Adrenal gland (tissue), 9 donors: ENCODE measurements at regions not wholly inside any gene's neighbourhood (a gene's known extent, or its start where the extent isn't known, plus 50 kb on each side); places are given as distances from the start of the nearest gene placed in this dataset.

Source experiments
- DNase-seq, 7 donors: peaks; one replicate each; pipeline ENCODE4 v3.0.0-alpha.2; 2019 to 2020
- H3K27ac ChIP-seq, 5 donors: fragments of 200-600 bp; sonication (generic) in 4 of 5; 1 replicate in 3 of 5; 2 replicates in 2 of 5; pipeline versions ENCODE4 v1.5.1 to v1.8.0; 2016 to 2020; ENCODE audit warnings: mild to moderate bottlenecking in 1 of 5
- H3K27me3 ChIP-seq: fragments of 200-600 bp; 2 replicates; pipeline ENCODE4 v1.8.0; 2021
- H3K36me3 ChIP-seq, 2 donors: fragments of 200-600 bp; replicated peaks in 1 of 2; 1 replicate in 1 of 2; 2 replicates in 1 of 2; pipeline versions ENCODE4 v1.5.1 to v1.8.0; 2018 to 2022
- H3K4me1 ChIP-seq, 2 donors: fragments of 200-600 bp; replicated peaks in 1 of 2; 1 replicate in 1 of 2; 2 replicates in 1 of 2; pipeline versions ENCODE4 v1.5.1 to v1.8.0; 2018 to 2021
- H3K4me3 ChIP-seq, 4 donors: fragments of 200-600 bp; sonication (generic) in 3 of 4; one replicate each; pipeline ENCODE4 v1.5.1; 2016 to 2018
- H3K9me3 ChIP-seq, 3 donors: fragments of 200-600 bp; sonication (generic) in 1 of 3; replicated peaks in 1 of 3; 1 replicate in 2 of 3; 2 replicates in 1 of 3; pipeline versions ENCODE4 v1.5.1 to v1.8.0; 2016 to 2021
- POLR2A ChIP-seq, 2 donors: fragments of 450-650 bp; IDR thresholded peaks; one replicate each; pipeline ENCODE4 v1.6.1; 2017; ENCODE audit warnings: antibody characterized with exemption in 2 of 2, mild to moderate bottlenecking in 2 of 2, moderate library complexity in 1 of 2
- WGBS, 4 donors: extraction: QIAGEN DNeasy Blood & Tissue Kit in 2 of 4; methylation state at CpG; one replicate each; pipeline versions ENCODE4 v1.1.5 to v1.1.7; 2013 to 2017; 5-methylcytosine and 5-hydroxymethylcytosine counted together
- intact Hi-C, 2 donors: fragments of 100-400 bp; cut with DNase I; formaldehyde crosslinking; loops; one replicate each; pipeline versions ENCODE4 v1.14.1 to v1.15.0; 2022 to 2023
- TF ChIP-seq, protein P1 (sequence below), 6 experiments: fragments of 450-650 bp in 4 of 6; fragments of 200-600 bp in 2 of 6; sonication (generic) in 1 of 6; IDR thresholded peaks; 1 replicate in 5 of 6; 2 replicates in 1 of 6; pipeline versions ENCODE4 v1.5.1 to v1.8.0; 2016 to 2021; ENCODE audit warnings: antibody characterized with exemption in 6 of 6, mild to moderate bottlenecking in 2 of 6, moderate library complexity in 1 of 6
- donor health status: healthy with polysubstance abuse.
- donor health status: Bipolar disorder and iron deficiency.
- donor health status: DM: yes; HTN: yes; CAD: no.
- donor health status: DM: no; HTN: no; CAD: no.
- donor health status: DM: no; HTN: no; CAD: no.

DNA sequence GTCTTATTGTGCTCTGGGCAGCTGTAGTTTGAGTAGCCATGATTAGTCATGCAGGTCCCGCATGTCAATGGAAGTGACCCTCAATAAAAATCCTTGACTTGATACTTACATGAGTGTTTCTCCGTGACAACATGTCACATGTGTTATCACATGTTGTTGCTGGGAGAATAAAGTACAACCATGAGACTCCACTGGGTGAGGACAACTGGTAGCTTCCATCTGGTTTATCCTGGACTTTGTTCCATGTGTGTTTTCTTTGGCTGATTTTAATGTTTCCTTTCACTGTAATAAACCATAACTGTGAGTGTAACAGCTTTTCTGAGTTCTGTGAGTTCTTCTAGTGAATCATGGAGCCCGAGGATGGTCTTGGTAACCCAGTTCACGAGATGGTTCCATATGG is 63.1 kb upstream of the NDN start:
- H3K27me3 ChIP-seq, result no peaks in the 10 kb centered on the region
- TF ChIP-seq, protein P1, sequence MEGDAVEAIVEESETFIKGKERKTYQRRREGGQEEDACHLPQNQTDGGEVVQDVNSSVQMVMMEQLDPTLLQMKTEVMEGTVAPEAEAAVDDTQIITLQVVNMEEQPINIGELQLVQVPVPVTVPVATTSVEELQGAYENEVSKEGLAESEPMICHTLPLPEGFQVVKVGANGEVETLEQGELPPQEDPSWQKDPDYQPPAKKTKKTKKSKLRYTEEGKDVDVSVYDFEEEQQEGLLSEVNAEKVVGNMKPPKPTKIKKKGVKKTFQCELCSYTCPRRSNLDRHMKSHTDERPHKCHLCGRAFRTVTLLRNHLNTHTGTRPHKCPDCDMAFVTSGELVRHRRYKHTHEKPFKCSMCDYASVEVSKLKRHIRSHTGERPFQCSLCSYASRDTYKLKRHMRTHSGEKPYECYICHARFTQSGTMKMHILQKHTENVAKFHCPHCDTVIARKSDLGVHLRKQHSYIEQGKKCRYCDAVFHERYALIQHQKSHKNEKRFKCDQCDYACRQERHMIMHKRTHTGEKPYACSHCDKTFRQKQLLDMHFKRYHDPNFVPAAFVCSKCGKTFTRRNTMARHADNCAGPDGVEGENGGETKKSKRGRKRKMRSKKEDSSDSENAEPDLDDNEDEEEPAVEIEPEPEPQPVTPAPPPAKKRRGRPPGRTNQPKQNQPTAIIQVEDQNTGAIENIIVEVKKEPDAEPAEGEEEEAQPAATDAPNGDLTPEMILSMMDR (IDR thresholded peaks at IDR 0.05), result no peak
- no peak for TF ChIP-seq POLR2A (IDR thresholded peaks at IDR 0.05)
- WGBS, 4 donors, result 64 to 70% (median 68%) methylated on average over 4 of the region's 4 CpGs
- H3K4me1 ChIP-seq, result no peaks in the 10 kb centered on the region
- no peaks in the 10 kb centered on the region for H3K9me3 ChIP-seq
- DNase-seq, result no peak
- no peak overlapping the region for H3K4me3 ChIP-seq
- intact Hi-C loops, result no loop called here
- H3K27ac ChIP-seq, result no peak overlapping the region
- no peaks in the 10 kb centered on the region for H3K36me3 ChIP-seq

DNA sequence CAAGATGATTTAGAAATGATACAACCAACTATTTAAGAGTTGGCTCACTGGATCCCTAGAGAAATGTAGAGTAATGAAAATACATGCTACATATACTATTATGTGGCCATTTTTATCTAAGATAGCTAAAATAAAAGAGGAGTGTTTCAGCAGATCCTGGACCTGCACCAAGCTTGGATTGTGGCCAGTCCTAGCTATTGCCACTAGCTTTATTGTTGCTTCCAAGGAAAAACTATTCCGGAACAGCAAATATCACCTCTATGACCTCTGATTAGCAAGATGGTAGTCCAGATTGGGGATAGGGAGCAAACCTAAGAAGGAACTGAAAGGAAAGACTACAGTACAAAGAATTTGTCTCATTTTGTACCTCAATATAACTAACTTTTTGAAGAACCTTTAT is 63.7 kb upstream of the NDN start:
- Histone ChIP-seq H3K36me3 (no peaks in the 10 kb centered on the region), H3K27me3 (no peaks in the 10 kb centered on the region), H3K4me3 (no peak overlapping the region), H3K9me3 (no peaks in the 10 kb centered on the region), H3K27ac (no peak overlapping the region), H3K4me1 (no peaks in the 10 kb centered on the region)
- peak in 1 of 7 donors; percentile 3 for DNase-seq
- WGBS, 4 donors, result 46 to 60% (median 52%) methylated on average over 1 of the region's 1 CpG
- TF ChIP-seq, protein P1 (IDR thresholded peaks at IDR 0.05), result no peak
- no peak for TF ChIP-seq POLR2A (IDR thresholded peaks at IDR 0.05)
- intact Hi-C loops, result no loop called here

DNA sequence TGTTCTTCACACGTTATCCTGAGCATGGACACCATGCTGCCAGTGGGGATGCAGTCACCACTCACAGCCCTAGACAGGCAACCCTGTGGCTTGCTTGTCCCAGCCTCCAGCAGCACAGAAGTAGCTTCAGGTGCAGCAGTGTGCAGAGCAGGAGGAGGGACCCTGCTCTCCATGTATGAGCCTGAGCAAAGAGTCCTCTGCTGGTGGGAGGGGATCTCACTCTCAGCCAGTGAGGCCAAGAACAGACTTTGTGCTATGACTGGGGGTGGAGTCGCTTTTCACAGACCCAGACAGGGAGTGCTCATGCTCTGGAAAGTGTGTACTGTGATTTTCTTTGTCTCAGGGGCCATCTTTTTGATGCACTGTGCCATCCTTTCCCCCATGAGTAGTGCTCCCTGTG is 66.1 kb upstream of the NDN start:
- no peak for TF ChIP-seq POLR2A (IDR thresholded peaks at IDR 0.05)
- TF ChIP-seq, protein P1 (IDR thresholded peaks at IDR 0.05), result no peak
- Histone ChIP-seq H3K4me3 (no peak overlapping the region), H3K36me3 (no peaks in the 10 kb centered on the region), H3K4me1 (no peaks in the 10 kb centered on the region), H3K27ac (no peak overlapping the region), H3K27me3 (no peaks in the 10 kb centered on the region), H3K9me3 (no peaks in the 10 kb centered on the region)
- 57 to 75% (median 59%) methylated on average over 1 to 2 of the region's 2 CpGs for WGBS, 4 donors
- DNase-seq, result no peak
- intact Hi-C loops, result no loop called here

DNA sequence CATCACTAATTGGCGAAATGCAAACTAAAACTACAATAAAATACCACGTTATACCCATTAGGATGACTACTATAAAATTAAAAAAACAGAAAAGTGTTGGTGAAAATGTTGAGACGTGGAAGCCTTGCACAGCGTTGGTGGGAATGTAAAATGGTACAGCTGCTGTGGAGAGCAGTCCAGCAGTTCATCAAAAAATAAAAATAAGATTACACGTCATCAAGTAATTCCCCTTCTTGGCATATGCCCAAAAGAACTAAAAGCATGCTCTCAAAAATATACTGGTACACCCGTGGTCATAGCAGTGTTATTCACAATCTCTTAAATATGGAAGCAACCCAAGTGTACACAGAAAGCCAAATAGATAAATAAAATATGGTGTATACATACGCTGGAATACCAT is 71.8 kb upstream of the NDN start:
- intact Hi-C loops, result no loop called here
- no peaks in the 10 kb centered on the region for H3K4me1 ChIP-seq
- TF ChIP-seq, protein P1 (IDR thresholded peaks at IDR 0.05), result no peak
- no peak for TF ChIP-seq POLR2A (IDR thresholded peaks at IDR 0.05)
- no peak for DNase-seq
- H3K27me3 ChIP-seq, result no peaks in the 10 kb centered on the region
- H3K27ac ChIP-seq, result no peak overlapping the region
- 41 to 48% (median 45%) methylated on average over 7 of the region's 7 CpGs for WGBS, 4 donors
- H3K9me3 ChIP-seq, result no peaks in the 10 kb centered on the region
- no peaks in the 10 kb centered on the region for H3K36me3 ChIP-seq
- H3K4me3 ChIP-seq, result no peak overlapping the region
